Nephron progenitor cell (in vitro differentiated cells): ENCODE measurements at regions not wholly inside any gene's neighbourhood (a gene's known extent, or its start where the extent isn't known, plus 50 kb on each side); places are given as distances from the start of the nearest gene placed in this dataset.

Source experiments
- DNase-seq: peaks from one replicate; pipeline ENCODE4 v3.0.0; 2021
- H3K27ac Mint-ChIP-seq: 2 replicates; pipeline ENCODE4 v1.8.0; 2021; ENCODE audit warnings: mild to moderate bottlenecking, moderate library complexity, mixed read lengths
- H3K27me3 Mint-ChIP-seq: 2 replicates; pipeline ENCODE4 v1.8.0; 2021; ENCODE audit warnings: mild to moderate bottlenecking, low read depth, mixed read lengths; ENCODE audit not compliant: poor library complexity
- H3K36me3 Mint-ChIP-seq: 2 replicates; pipeline ENCODE4 v1.8.0; 2021; ENCODE audit warnings: low read depth, mixed read lengths
- H3K4me1 Mint-ChIP-seq: 2 replicates; pipeline ENCODE4 v1.8.0; 2021; ENCODE audit warnings: mixed read lengths
- H3K4me3 Mint-ChIP-seq: 2 replicates; pipeline ENCODE4 v1.8.0; 2021; ENCODE audit warnings: mild to moderate bottlenecking, moderate library complexity, mixed read lengths
- H3K9me3 Mint-ChIP-seq: 2 replicates; pipeline ENCODE4 v1.8.0; 2021; ENCODE audit warnings: mild to moderate bottlenecking, moderate library complexity, mixed read lengths
- TF ChIP-seq, protein P1 (sequence below): fragments of 200-600 bp; sonication (generic); IDR thresholded peaks from 2 replicates; pipeline ENCODE4 v1.5.0; 2021; ENCODE audit warnings: antibody characterized with exemption

DNA sequence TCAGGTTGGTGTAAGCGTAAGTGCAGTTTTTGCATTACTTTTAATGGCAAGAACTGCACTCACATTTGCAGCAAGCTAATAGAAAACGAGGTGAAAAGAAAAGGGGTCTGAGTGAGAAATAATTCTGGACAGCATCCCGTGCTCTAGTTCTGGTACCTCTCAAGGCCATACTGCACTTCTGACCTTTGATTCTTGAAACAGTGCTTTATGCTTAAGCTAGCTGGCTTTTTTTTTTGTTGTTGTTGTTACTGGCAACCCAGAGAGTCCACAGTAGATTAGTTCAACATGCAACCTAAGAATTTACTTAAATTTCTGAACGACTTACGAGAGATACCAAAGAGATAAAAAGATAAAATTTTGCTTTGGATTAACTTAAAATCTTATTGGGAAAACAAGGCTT, 75.2 kb upstream of the PRKD1 start:
- TF ChIP-seq, protein P1, sequence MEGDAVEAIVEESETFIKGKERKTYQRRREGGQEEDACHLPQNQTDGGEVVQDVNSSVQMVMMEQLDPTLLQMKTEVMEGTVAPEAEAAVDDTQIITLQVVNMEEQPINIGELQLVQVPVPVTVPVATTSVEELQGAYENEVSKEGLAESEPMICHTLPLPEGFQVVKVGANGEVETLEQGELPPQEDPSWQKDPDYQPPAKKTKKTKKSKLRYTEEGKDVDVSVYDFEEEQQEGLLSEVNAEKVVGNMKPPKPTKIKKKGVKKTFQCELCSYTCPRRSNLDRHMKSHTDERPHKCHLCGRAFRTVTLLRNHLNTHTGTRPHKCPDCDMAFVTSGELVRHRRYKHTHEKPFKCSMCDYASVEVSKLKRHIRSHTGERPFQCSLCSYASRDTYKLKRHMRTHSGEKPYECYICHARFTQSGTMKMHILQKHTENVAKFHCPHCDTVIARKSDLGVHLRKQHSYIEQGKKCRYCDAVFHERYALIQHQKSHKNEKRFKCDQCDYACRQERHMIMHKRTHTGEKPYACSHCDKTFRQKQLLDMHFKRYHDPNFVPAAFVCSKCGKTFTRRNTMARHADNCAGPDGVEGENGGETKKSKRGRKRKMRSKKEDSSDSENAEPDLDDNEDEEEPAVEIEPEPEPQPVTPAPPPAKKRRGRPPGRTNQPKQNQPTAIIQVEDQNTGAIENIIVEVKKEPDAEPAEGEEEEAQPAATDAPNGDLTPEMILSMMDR, result no peak
- H3K36me3 Mint-ChIP-seq, result no peaks in the 10 kb centered on the region
- DNase-seq, result no peak
- H3K9me3 Mint-ChIP-seq, result no peaks in the 10 kb centered on the region
- H3K4me3 Mint-ChIP-seq, result no peak overlapping the region
- no peaks in the 10 kb centered on the region for H3K4me1 Mint-ChIP-seq
- H3K27me3 Mint-ChIP-seq, result peaks cover 2% of the 10 kb centered on the region
- H3K27ac Mint-ChIP-seq, result no peak overlapping the region

GRCh38 chr14:30005114-30005808, 77.6 kb upstream of the PRKD1 start:
- H3K9me3 Mint-ChIP-seq, result peaks cover 4% of the 10 kb centered on the region
- DNase-seq, result no peak
- H3K27me3 Mint-ChIP-seq, result peaks cover 2% of the 10 kb centered on the region
- TF ChIP-seq, protein P1, result peak; percentile 66
- no peaks in the 10 kb centered on the region for H3K4me1 Mint-ChIP-seq
- no peak overlapping the region for H3K4me3 Mint-ChIP-seq
- no peak overlapping the region for H3K27ac Mint-ChIP-seq
- no peaks in the 10 kb centered on the region for H3K36me3 Mint-ChIP-seq

GRCh38 chr14:30006695-30007094, 79.0 kb upstream of the PRKD1 start:
- Mint-ChIP-seq H3K4me1 (no peaks in the 10 kb centered on the region), H3K27me3 (peaks cover 2% of the 10 kb centered on the region), H3K27ac (no peak overlapping the region)

DNA sequence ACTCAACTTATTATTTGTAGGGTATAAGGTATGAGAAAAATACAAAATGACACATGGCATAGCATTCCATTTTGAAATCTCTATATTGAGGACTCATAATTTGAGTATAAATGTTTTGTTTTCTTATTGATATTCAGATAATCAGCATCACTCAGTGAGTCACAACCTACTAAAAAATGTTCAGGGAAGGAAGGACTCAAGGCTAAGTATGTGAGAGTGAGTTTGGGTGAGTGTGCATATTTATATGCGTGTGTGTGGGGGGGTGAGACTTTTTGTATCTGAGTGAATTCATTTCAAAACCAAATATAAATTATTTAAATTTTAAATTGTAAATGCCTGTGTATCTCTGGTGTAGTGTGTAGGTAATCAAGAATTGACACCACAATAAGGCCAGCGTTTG, 87.8 kb upstream of the PRKD1 start:
- no peak for DNase-seq
- Mint-ChIP-seq H3K4me3 (no peak overlapping the region), H3K9me3 (no peaks in the 10 kb centered on the region), H3K4me1 (no peaks in the 10 kb centered on the region), H3K36me3 (no peaks in the 10 kb centered on the region), H3K27me3 (no peaks in the 10 kb centered on the region), H3K27ac (no peak overlapping the region)
- TF ChIP-seq, protein P1, result no peak

More at GRCh38 chr14:30006695-30007094, 79.0 kb upstream of the PRKD1 start:
- TF ChIP-seq, protein P1, result no peak
- H3K4me3 Mint-ChIP-seq, result no peak overlapping the region
- H3K9me3 Mint-ChIP-seq, result peaks cover 4% of the 10 kb centered on the region
- H3K36me3 Mint-ChIP-seq, result no peaks in the 10 kb centered on the region
- no peak for DNase-seq

- no peak overlapping the region for H3K27ac Mint-ChIP-seq
Observed at GRCh38 chr14:30016002-30016401, 88.4 kb upstream of the PRKD1 start.

More at GRCh38 chr14:30016002-30016401, 88.4 kb upstream of the PRKD1 start:
- Mint-ChIP-seq H3K27me3 (no peaks in the 10 kb centered on the region), H3K4me3 (no peak overlapping the region), H3K36me3 (no peaks in the 10 kb centered on the region), H3K4me1 (no peaks in the 10 kb centered on the region), H3K9me3 (no peaks in the 10 kb centered on the region)
- no peak for DNase-seq
- TF ChIP-seq, protein P1, result no peak
